Heart right ventricle (tissue), 16 donors: ENCODE measurements at regions not wholly inside any gene's neighbourhood (a gene's known extent, or its start where the extent isn't known, plus 50 kb on each side); places are given as distances from the start of the nearest gene placed in this dataset.
"Not testable (repeated sequence)": the region's sequence is repeated elsewhere in the genome, so short reads cannot be mapped to it uniquely, and the experiment has no call there.

Experiments
- ATAC-seq, 8 donors: fragments of 200-7000 bp; cut with Tn5 transposase; one replicate each; pipeline ENCODE4 v1.9.1; 2020; ENCODE audit warnings: mild to moderate bottlenecking in 8 of 8, moderate library complexity in 8 of 8, moderate number of reproducible peaks in 1 of 8
- DNase-seq, 2 donors: peaks; one replicate each; pipeline ENCODE4 v3.0.0-alpha.2; 2020
- H3K27ac ChIP-seq, 10 donors: fragments of 200-600 bp; sonication (generic) in 2 of 10; one replicate each; pipeline versions ENCODE4 v1.5.0 to v1.8.0; 2020 to 2022; ENCODE audit warnings: mild to moderate bottlenecking in 3 of 10
- H3K27me3 ChIP-seq, 7 donors: fragments of 200-600 bp; one replicate each; pipeline ENCODE4 v1.8.0; 2021 to 2022; ENCODE audit warnings: mild to moderate bottlenecking in 2 of 7
- H3K36me3 ChIP-seq, 9 donors: fragments of 200-600 bp; sonication (generic) in 1 of 9; one replicate each; pipeline versions ENCODE4 v1.5.0 to v1.8.0; 2020 to 2022; ENCODE audit warnings: mild to moderate bottlenecking in 2 of 9
- H3K4me1 ChIP-seq, 9 donors: fragments of 200-600 bp; sonication (generic) in 1 of 9; one replicate each; pipeline versions ENCODE4 v1.5.0 to v1.8.0; 2020 to 2022; ENCODE audit warnings: mild to moderate bottlenecking in 4 of 9
- H3K4me3 ChIP-seq, 10 donors: fragments of 200-600 bp; sonication (generic) in 2 of 10; one replicate each; pipeline versions ENCODE4 v1.5.0 to v1.8.0; 2020 to 2022; ENCODE audit warnings: mild to moderate bottlenecking in 7 of 10, moderate library complexity in 2 of 10
- H3K9me3 ChIP-seq, 11 donors: fragments of 200-600 bp in 10 of 11; sonication (generic) in 2 of 11; one replicate each; pipeline versions ENCODE4 v1.5.0 to v1.8.0; 2013 to 2022; ENCODE audit warnings: mild to moderate bottlenecking in 2 of 11, control low read depth in 1 of 11, moderate library complexity in 1 of 11
- CTCF ChIP-seq, 9 donors: fragments of 200-600 bp; sonication (generic) in 2 of 9; IDR thresholded peaks; one replicate each; pipeline versions ENCODE4 v1.5.0 to v1.8.0; 2021 to 2022; ENCODE audit warnings: antibody characterized with exemption in 9 of 9, mild to moderate bottlenecking in 5 of 9, moderate library complexity in 1 of 9
- WGBS, 2 donors: extraction: QIAGEN DNeasy Blood & Tissue Kit; methylation state at CpG; one replicate each; pipeline ENCODE4 v1.1.7; 2013; ENCODE audit warnings: inconsistent platforms in 1 of 2; 5-methylcytosine and 5-hydroxymethylcytosine counted together
- intact Hi-C, 10 donors: fragments of 100-400 bp; cut with DNase I; formaldehyde crosslinking; loops; one replicate each; pipeline versions ENCODE4 v1.11.1 to v1.14.2; 2022
- donor health status: Arrhythmogenic right ventricular cardiomyopathy.
- donor health status: ischemic (EF 13 %, LVEDD 7.1; RV severe dilation, severe dysfunction).
- donor health status: healthy with polysubstance abuse.
- donor health status: DM: no; HTN: yes; CAD: no.
- donor health status: DM: no; HTN: no; CAD: no.
- donor health status: ischemic (EF 25% LVEDD 6.9; RV normal size, moderate dysfunction).
- donor health status: ischemic (EF 25% LVEDD 5.7; RV mildly dilated, moderate dysfunction).
- donor health status: healthy.
- donor health status: DM: yes; HTN: yes; CAD: no.
- donor health status: Ischemic cardiomyopathy.
- donor health status: ischemic (EF 35%, LVEDD 5.7; RV mildly dilated, moderate dysfunction).
- donor health status: nonischemic (EF 11% LVEDD 7.7; RV severe dilation, severe dysfunction).
- donor health status: DM: yes; HTN: yes; CAD: no.
- donor health status: PGD.
- donor health status: ischemic (EF 29% LVEDD 5.4; RV normal size, mild dysfunction).
- donor health status: nonischemic (EF 23%, LVEDD 6.1; RV moderate dilation, normal function).

DNA sequence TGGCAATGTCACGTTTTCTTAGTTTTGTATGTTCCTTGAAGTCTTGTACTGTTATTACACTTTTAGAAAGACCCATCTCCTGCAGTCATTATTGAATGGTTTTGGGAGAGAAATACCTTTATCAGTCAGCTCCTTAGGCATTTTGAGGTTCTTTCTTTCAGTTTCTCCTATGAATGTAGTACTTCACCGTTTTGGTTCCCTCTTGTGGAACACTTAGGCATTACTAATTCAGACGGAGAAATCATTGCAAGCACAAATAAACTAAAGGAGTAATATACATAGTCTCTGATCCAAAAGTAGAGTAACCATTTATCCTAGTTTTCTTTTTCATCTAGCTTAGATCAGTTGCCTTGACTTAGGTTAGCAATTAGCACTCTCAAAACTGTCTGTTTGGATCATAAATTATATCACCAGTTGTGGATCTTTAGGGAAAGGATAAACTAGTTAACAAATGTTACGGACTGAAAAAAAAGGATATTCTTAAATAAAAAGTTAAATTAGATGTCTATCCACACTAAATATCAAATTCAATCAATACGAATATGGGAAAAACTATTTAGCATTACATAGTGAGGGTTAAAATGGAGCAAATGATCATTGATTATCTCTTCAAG is 1538.3 kb upstream of the SEL1L start:
- 54 to 60% methylated on average over 5 of the region's 5 CpGs for WGBS, 2 donors
- no peak for DNase-seq
- H3K4me1 ChIP-seq, result no peaks in the 10 kb centered on the region
- no peak overlapping the region for H3K4me3 ChIP-seq
- peak in 1 of 9 donors; percentile 26 for TF ChIP-seq CTCF (IDR thresholded peaks at IDR 0.05)
- ATAC-seq, result no peak
- H3K27me3 ChIP-seq, result no peaks in the 10 kb centered on the region
- H3K9me3 ChIP-seq, result peaks cover 0 to 22% (median 6%) of the 10 kb centered on the region in 11 donors
- H3K36me3 ChIP-seq, result no peaks in the 10 kb centered on the region
- H3K27ac ChIP-seq, result no peak overlapping the region
- intact Hi-C loops, result no loop called here

DNA sequence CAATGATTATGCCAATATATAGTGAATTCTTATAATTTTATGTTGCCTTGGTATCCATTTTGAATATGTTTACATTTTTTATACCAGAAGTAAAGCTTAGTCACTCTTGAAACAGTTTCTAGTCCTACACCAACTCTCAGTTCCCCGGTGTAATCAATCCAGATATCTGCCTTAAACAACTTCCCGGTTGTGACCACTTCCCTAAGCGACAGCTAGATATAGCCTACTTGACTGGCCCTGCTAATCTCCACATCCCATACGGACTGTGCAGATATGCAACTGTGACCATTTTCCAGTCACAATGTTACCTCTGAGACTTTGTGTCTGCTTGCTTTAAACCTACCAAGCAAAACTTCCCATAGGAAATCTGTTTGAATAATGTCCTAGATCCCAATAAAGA is 1551.5 kb upstream of the SEL1L start:
- WGBS, 2 donors, result 49 to 66% methylated on average over 4 of the region's 4 CpGs
- Histone ChIP-seq H3K27me3 (no peaks in the 10 kb centered on the region), H3K36me3 (no peaks in the 10 kb centered on the region), H3K4me1 (no peaks in the 10 kb centered on the region), H3K9me3 (no peaks in the 10 kb centered on the region), H3K4me3 (no peak overlapping the region), H3K27ac (no peak overlapping the region)
- intact Hi-C loops, result no loop called here
- ATAC-seq, result no peak
- no peak for TF ChIP-seq CTCF (IDR thresholded peaks at IDR 0.05)
- DNase-seq, result no peak

DNA sequence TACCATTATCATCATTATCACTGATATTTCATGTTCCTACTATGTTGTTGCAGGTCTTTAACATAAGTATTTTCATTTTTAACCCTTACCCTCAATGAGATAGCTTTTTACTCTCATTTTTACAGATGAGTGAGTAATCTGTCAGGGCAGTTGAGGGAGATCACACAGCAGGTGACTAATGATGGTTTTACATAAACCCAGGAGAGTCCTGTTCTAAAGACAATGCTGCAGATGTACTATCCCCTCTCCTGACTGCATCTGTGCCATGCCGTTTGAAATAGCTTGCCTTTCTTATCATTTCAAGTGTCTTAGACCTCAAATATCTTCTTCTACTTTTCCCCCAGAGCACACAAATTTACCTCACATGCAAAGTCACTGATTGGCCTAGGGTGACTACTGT is 1552.1 kb upstream of the SEL1L start:
- Histone ChIP-seq H3K4me1 (no peaks in the 10 kb centered on the region), H3K27ac (no peak overlapping the region), H3K4me3 (no peak overlapping the region), H3K9me3 (no peaks in the 10 kb centered on the region), H3K27me3 (no peaks in the 10 kb centered on the region), H3K36me3 (no peaks in the 10 kb centered on the region)
- intact Hi-C loops, result no loop called here
- ATAC-seq (no peak), DNase-seq (no peak)
- 33 to 52% methylated on average over 1 of the region's 1 CpG for WGBS, 2 donors
- TF ChIP-seq CTCF (IDR thresholded peaks at IDR 0.05), result no peak

DNA sequence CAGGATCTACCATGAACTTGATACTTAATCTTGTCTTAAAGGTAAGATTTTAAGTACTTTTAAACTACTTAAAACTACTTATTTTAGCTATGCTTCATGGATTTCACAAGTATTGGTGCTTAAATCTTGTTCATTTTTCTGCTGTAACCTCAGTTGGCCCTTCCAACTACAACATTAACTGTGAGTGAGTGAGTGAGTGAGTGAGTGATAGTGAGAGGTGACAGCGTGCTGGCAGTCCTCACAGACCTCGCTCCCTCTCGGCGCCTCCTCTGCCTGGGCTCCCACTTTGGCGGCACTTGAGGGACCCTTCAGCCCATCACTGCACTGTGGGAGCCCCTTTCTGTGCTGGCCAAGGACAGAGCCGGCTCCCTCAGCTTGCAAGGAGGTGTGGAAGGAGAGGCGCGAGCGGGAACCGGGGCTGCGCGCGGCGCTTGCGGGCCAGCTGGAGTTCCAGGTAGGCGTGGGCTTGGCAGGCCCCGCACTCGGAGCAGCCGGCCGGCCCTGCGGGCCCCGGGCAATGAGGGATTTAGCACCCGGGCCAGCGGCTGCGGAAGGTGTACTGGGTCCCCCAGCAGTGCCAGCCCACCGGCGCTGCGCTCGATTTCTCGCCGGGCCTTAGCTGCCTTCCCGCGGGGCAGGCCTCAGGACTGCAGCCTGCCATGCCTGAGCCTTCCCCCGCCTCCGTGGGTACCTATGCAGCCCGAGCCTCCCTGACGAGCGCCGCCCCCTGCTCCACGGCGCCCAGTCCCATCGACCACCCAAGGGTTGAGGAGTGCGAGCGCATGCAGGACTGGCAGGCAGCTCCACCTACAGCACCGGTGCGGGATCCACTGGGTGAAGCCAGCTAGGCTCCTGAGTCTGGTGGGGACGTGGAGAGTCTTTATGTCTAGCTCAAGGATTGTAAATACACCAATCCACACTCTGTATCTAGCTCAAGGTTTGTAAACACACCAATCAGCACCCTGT is 1558.6 kb upstream of the SEL1L start:
- peak in 1 of 9 donors; percentile 8 for TF ChIP-seq CTCF (IDR thresholded peaks at IDR 0.05)
- DNase-seq, result peak in 1 of 2 donors; percentile 11

More for the DNA sequence above, 1558.6 kb upstream of the SEL1L start:
- ATAC-seq, result peak in 1 of 8 donors; percentile 59
- 33 to 45% methylated on average over 42 to 46 of the region's 47 CpGs for WGBS, 2 donors
- peak overlapping the region in 7 of 10 donors; percentile 14 to 40 (median 24) for H3K4me3 ChIP-seq
- H3K36me3 ChIP-seq, H3K9me3 ChIP-seq, H3K4me1 ChIP-seq, H3K27ac ChIP-seq, intact Hi-C loops, H3K27me3 ChIP-seq: not testable (repeated sequence)
